ENCODE measurements at regions not wholly inside any gene's neighbourhood (a gene's known extent, or its start where the extent isn't known, plus 50 kb on each side); places are given as distances from the start of the nearest gene placed in this dataset.
"Not testable (repeated sequence)": the region's sequence is repeated elsewhere in the genome, so short reads cannot be mapped to it uniquely, and the experiment has no call there.

- DNase-seq, result no peak
Measured at GRCh38 chr3:162584986-162585385, 1088.4 kb downstream of the OTOL1 start.

- DNase-seq, result no peak
Measured at GRCh38 chr3:162586591-162586990, 1090.0 kb downstream of the OTOL1 start.

- no peak for DNase-seq
Measured at GRCh38 chr3:162597226-162597625, 1100.6 kb downstream of the OTOL1 start.

GRCh38 chr3:162598500-162598899 is 1101.9 kb downstream of the OTOL1 start:
- peak; percentile 0 for DNase-seq

- DNase-seq, result not testable (repeated sequence)
Measured at GRCh38 chr3:162599742-162600141, 1103.1 kb downstream of the OTOL1 start.

- no peak for DNase-seq
Measured at GRCh38 chr3:162601101-162601670, 1104.6 kb downstream of the OTOL1 start.

- no peak for DNase-seq
Measured at GRCh38 chr3:162602619-162603018, 1106.0 kb downstream of the OTOL1 start.

GRCh38 chr3:162605651-162606204 is 1109.1 kb downstream of the OTOL1 start:
- DNase-seq, result no peak

GRCh38 chr3:162610261-162610660 is 1113.7 kb downstream of the OTOL1 start:
- DNase-seq, result no peak

- no peak for DNase-seq
Measured at GRCh38 chr3:162612991-162613390, 1116.4 kb downstream of the OTOL1 start.

GRCh38 chr3:162626172-162626571 is 1129.6 kb downstream of the OTOL1 start:
- DNase-seq, result no peak

- no peak for DNase-seq
Measured at GRCh38 chr3:162628531-162628930, 1131.9 kb downstream of the OTOL1 start.

- no peak for DNase-seq
Measured at GRCh38 chr3:162629372-162629771, 1132.8 kb downstream of the OTOL1 start.

GRCh38 chr3:162632672-162633071 is 1136.1 kb downstream of the OTOL1 start:
- DNase-seq, result no peak

- not testable (repeated sequence) for DNase-seq
Measured at GRCh38 chr3:162640208-162640607, 1143.6 kb downstream of the OTOL1 start.

- DNase-seq, result no peak
Measured at GRCh38 chr3:162641317-162641716, 1144.7 kb downstream of the OTOL1 start.

- DNase-seq, result no peak
Measured at GRCh38 chr3:162641907-162642306, 1145.3 kb downstream of the OTOL1 start.

- no peak for DNase-seq
Measured at GRCh38 chr3:162643245-162643644, 1146.6 kb downstream of the OTOL1 start.

- no peak for DNase-seq
Measured at GRCh38 chr3:162647321-162647720, 1150.7 kb downstream of the OTOL1 start.

- no peak for DNase-seq
Measured at GRCh38 chr3:162658003-162658402, 1161.4 kb downstream of the OTOL1 start.

GRCh38 chr3:162665684-162666391 is 1169.2 kb downstream of the OTOL1 start:
- no peak for DNase-seq

- DNase-seq, result no peak
Measured at GRCh38 chr3:162666835-162667234, 1170.2 kb downstream of the OTOL1 start.

GRCh38 chr3:162670181-162670580 is 1173.6 kb downstream of the OTOL1 start:
- DNase-seq, result no peak

- DNase-seq, result no peak
Measured at GRCh38 chr3:162677475-162677874, 1180.9 kb downstream of the OTOL1 start.

Data from dermis blood vessel endothelial cell (primary cell).